T-cell (primary cell): ENCODE measurements at regions not wholly inside any gene's neighbourhood (a gene's known extent, or its start where the extent isn't known, plus 50 kb on each side); places are given as distances from the start of the nearest gene placed in this dataset.

Source experiments
- ATAC-seq, 4 experiments: fragments of 200-7000 bp in 3 of 4; fragments of 150-1000 bp in 1 of 4; cut with Tn5 transposase; replicated peaks in 1 of 4; 1 replicate in 3 of 4; 2 replicates in 1 of 4; pipeline ENCODE4 v1.10.0; 2021; ENCODE audit warnings: moderate library complexity in 3 of 4, mild to moderate bottlenecking in 2 of 4, moderate number of reproducible peaks in 1 of 4
- CTCF ChIA-PET, 2 donors: fragments of 300-600 bp; sonication (Branson Sonifier 250); formaldehyde crosslinking; loops; one replicate each; lab custom pipeline; 2022; ENCODE audit warnings: antibody characterized with exemption in 2 of 2; lab: Charles Lee
- POLR2A ChIA-PET, 2 donors: fragments of 300-600 bp; sonication (Branson Sonifier 250); formaldehyde crosslinking; loops; one replicate each; lab custom pipeline; 2022; ENCODE audit warnings: antibody characterized with exemption in 2 of 2; lab: Charles Lee
- DNase-seq, 35 experiments: peaks; one replicate each; pipeline versions ENCODE4 v3.0.0 to v3.0.0-alpha.2; 2013 to 2023
- H3K27ac ChIP-seq: one replicate; pipeline ENCODE4 v1.5.1; 2013; ENCODE audit warnings: low read length
- H3K27me3 ChIP-seq, 2 experiments: replicated peaks in 1 of 2; 1 replicate in 1 of 2; 2 replicates in 1 of 2; pipeline versions ENCODE4 v1.6.1 to v1.7.0; 2013; ENCODE audit warnings: low read length in 1 of 2, mixed read lengths in 1 of 2; ENCODE audit not compliant: control insufficient read depth in 2 of 2, insufficient read depth in 2 of 2; ENCODE audit errors: extremely low read depth in 1 of 2
- H3K36me3 ChIP-seq, 2 donors: 1 replicate in 1 of 2; 2 replicates in 1 of 2; pipeline versions ENCODE4 v1.6.1 to v1.7.0; 2013; ENCODE audit warnings: low read length in 1 of 2; ENCODE audit not compliant: control insufficient read depth in 2 of 2, insufficient read depth in 1 of 2; ENCODE audit errors: extremely low read depth in 1 of 2
- H3K4me1 ChIP-seq, 2 experiments: 1 replicate in 1 of 2; 2 replicates in 1 of 2; pipeline versions ENCODE4 v1.6.1 to v1.7.0; 2013; ENCODE audit warnings: low read length in 2 of 2, mixed read lengths in 1 of 2; ENCODE audit not compliant: insufficient read depth in 2 of 2, control insufficient read depth in 1 of 2; ENCODE audit errors: extremely low read depth in 1 of 2
- H3K4me3 ChIP-seq, 2 donors: 1 replicate in 1 of 2; 2 replicates in 1 of 2; pipeline versions ENCODE4 v1.5.1 to v1.7.0; 2013; ENCODE audit warnings: mild to moderate bottlenecking in 2 of 2, low read length in 1 of 2, moderate library complexity in 1 of 2; ENCODE audit not compliant: control insufficient read depth in 1 of 2; ENCODE audit errors: extremely low read depth in 1 of 2
- H3K9me3 ChIP-seq: 2 replicates; pipeline ENCODE4 v1.7.0; 2013
- H3K27ac Mint-ChIP-seq, 2 donors: one replicate each; pipeline ENCODE4 v1.8.0; 2020 to 2021; ENCODE audit warnings: mild to moderate bottlenecking in 2 of 2, mixed read lengths in 2 of 2
- H3K27me3 Mint-ChIP-seq, 2 donors: one replicate each; pipeline ENCODE4 v1.8.0; 2021 to 2022; ENCODE audit warnings: mixed read lengths in 2 of 2
- H3K36me3 Mint-ChIP-seq: one replicate; pipeline ENCODE4 v1.8.0; 2021; ENCODE audit warnings: mixed read lengths
- H3K4me1 Mint-ChIP-seq, 3 donors: one replicate each; pipeline ENCODE4 v1.8.0; 2020 to 2022; ENCODE audit warnings: mixed read lengths in 3 of 3, mild to moderate bottlenecking in 1 of 3
- H3K4me3 Mint-ChIP-seq, 3 donors: one replicate each; pipeline ENCODE4 v1.8.0; 2020 to 2022; ENCODE audit warnings: mild to moderate bottlenecking in 3 of 3, mixed read lengths in 3 of 3, moderate library complexity in 3 of 3
- H3K9me3 Mint-ChIP-seq, 3 donors: one replicate each; pipeline ENCODE4 v1.8.0; 2020 to 2022; ENCODE audit warnings: mixed read lengths in 3 of 3
- WGBS: methylation state at CpG from one replicate; pipeline ENCODE4 v1.1.5; 2013; ENCODE audit warnings: missing lambda C conversion rate; ENCODE audit not compliant: insufficient coverage; 5-methylcytosine and 5-hydroxymethylcytosine counted together

- Histone ChIP-seq H3K9me3 (no peaks in the 10 kb centered on the region), H3K27me3 (no peaks in the 10 kb centered on the region), H3K4me3 (no peak overlapping the region), H3K36me3 (no peaks in the 10 kb centered on the region), H3K27ac (no peak overlapping the region), H3K4me1 (no peaks in the 10 kb centered on the region)
- H3K27me3 Mint-ChIP-seq, result peaks cover 6 to 7% of the 10 kb centered on the region in 2 donors
- no peak overlapping the region for H3K27ac Mint-ChIP-seq
- DNase-seq, result no peak
- no peaks in the 10 kb centered on the region for H3K9me3 Mint-ChIP-seq
- ChIA-PET POLR2A (no interaction called here), CTCF (no interaction called here)
- no peak overlapping the region for H3K4me3 Mint-ChIP-seq
- peaks cover 0 to 4% (median 3%) of the 10 kb centered on the region in 3 donors for H3K4me1 Mint-ChIP-seq
- no peaks in the 10 kb centered on the region for H3K36me3 Mint-ChIP-seq
- no peak for ATAC-seq
- 20% methylated on average over 1 of the region's 2 CpGs for whole genome bisulfite sequencing
Measured at GRCh38 chr3:69435274-69436265, 49.7 kb upstream of the FRMD4B start.
